Skeletal muscle satellite cell (primary cell): ENCODE measurements at regions not wholly inside any gene's neighbourhood (a gene's known extent, or its start where the extent isn't known, plus 50 kb on each side); places are given as distances from the start of the nearest gene placed in this dataset.

ENCODE experiments used
- H3K27me3 ChIP-seq: 2 replicates; pipeline ENCODE4 v1.7.0; 2013; ENCODE audit warnings: low read length; ENCODE audit not compliant: control insufficient read depth, insufficient read depth
- H3K36me3 ChIP-seq: 2 replicates; pipeline ENCODE4 v1.7.0; 2013; ENCODE audit warnings: mild to moderate bottlenecking, control low read depth, low read length; ENCODE audit not compliant: insufficient read depth
- H3K4me1 ChIP-seq: 2 replicates; pipeline ENCODE4 v1.7.0; 2013; ENCODE audit warnings: low read length; ENCODE audit not compliant: control insufficient read depth, insufficient read depth
- H3K4me2 ChIP-seq: 2 replicates; pipeline ENCODE4 v1.7.0; 2013; ENCODE audit warnings: mild to moderate bottlenecking, low read length
- H3K4me3 ChIP-seq: 2 replicates; pipeline ENCODE4 v1.7.0; 2013; ENCODE audit warnings: low read length
- H3K9ac ChIP-seq: 2 replicates; pipeline ENCODE4 v1.7.0; 2013; ENCODE audit warnings: mild to moderate bottlenecking, low read depth, low read length, moderate library complexity
- H3K9me3 ChIP-seq: replicated peaks from 2 replicates; pipeline ENCODE4 v1.7.0; 2013; ENCODE audit warnings: mild to moderate bottlenecking, control low read depth, low read length

GRCh38 chr4:3865986-3866812 lies 100.0 kb downstream of the ADRA2C start:
- peaks cover 27% of the 10 kb centered on the region for H3K27me3 ChIP-seq
- H3K4me2 ChIP-seq: no peak overlapping the region
- peaks cover 8% of the 10 kb centered on the region for H3K4me1 ChIP-seq
- H3K36me3 ChIP-seq: no peaks in the 10 kb centered on the region
- no peaks in the 10 kb centered on the region for H3K9me3 ChIP-seq
- no peak overlapping the region for H3K4me3 ChIP-seq
- no peak overlapping the region for H3K9ac ChIP-seq

GRCh38 chr4:3866813-3867129 lies 100.6 kb downstream of the ADRA2C start:
- Histone ChIP-seq H3K36me3 (no peaks in the 10 kb centered on the region), H3K4me1 (peaks cover 10% of the 10 kb centered on the region), H3K9me3 (no peaks in the 10 kb centered on the region), H3K9ac (no peak overlapping the region), H3K4me3 (no peak overlapping the region), H3K4me2 (no peak overlapping the region), H3K27me3 (peaks cover 26% of the 10 kb centered on the region)

GRCh38 chr4:3867403-3868100 lies 101.4 kb downstream of the ADRA2C start:
- H3K4me2 ChIP-seq: no peak overlapping the region
- H3K36me3 ChIP-seq: no peaks in the 10 kb centered on the region
- H3K9me3 ChIP-seq: no peaks in the 10 kb centered on the region
- H3K9ac ChIP-seq: no peak overlapping the region
- H3K27me3 ChIP-seq: peaks cover 26% of the 10 kb centered on the region
- no peak overlapping the region for H3K4me3 ChIP-seq
- H3K4me1 ChIP-seq: peaks cover 10% of the 10 kb centered on the region

DNA sequence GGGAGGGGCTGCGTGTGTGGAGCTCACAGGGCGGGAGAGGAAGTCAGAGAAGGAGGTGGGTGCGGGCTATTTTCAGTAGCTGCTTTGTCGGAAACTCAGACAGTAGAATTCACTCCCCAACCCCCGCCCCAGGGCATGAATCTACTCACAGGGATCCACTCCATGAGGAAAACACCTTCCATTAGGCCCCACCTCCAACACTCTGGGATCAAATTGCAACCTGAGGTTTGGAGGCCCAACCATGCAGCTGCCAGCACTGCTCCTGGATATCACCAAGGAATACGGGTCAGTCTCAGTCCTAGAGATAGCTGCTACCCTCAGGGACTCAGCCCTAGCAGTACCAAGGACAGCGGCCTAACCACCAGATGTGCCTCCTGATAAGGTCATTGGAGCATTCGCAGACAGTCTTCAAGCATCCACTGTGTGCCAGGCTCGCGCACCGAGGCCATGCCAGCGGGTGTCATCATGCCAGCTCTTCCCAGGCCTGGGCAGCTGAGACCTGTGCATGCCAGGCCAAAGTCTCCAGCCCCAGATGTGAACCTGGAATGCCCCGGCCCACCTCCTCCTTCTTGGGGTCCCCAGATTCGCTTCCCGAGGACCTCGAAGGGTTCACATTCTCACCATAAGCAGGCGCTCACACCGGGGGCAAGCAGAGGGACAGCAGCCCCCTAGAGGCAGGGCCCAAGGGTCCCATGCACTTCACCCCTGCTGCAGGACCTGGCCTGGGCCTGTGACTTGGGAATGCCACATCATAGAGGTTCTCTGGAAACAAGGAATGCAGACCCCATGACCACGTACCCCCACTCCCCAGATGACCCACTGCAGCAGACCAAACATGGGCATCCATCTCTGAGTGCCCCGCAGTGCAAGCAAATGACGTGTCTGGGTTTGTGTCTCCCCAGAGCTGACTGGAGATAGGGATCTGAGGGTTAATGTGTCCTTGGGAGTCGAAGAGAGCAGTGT lies 102.3 kb downstream of the ADRA2C start:
- Histone ChIP-seq H3K4me2 (no peak overlapping the region), H3K4me1 (peaks cover 10% of the 10 kb centered on the region), H3K9me3 (no peaks in the 10 kb centered on the region), H3K27me3 (peaks cover 29% of the 10 kb centered on the region), H3K4me3 (no peak overlapping the region), H3K9ac (no peak overlapping the region), H3K36me3 (no peaks in the 10 kb centered on the region)

GRCh38 chr4:3869174-3869572 lies 103.0 kb downstream of the ADRA2C start:
- Histone ChIP-seq H3K9ac (no peak overlapping the region), H3K27me3 (peaks cover 34% of the 10 kb centered on the region), H3K4me2 (no peak overlapping the region), H3K4me3 (no peak overlapping the region), H3K9me3 (no peaks in the 10 kb centered on the region), H3K4me1 (peaks cover 10% of the 10 kb centered on the region), H3K36me3 (no peaks in the 10 kb centered on the region)

- no peak overlapping the region for H3K4me3 ChIP-seq
- no peak overlapping the region for H3K4me2 ChIP-seq
- H3K9ac ChIP-seq: no peak overlapping the region
- peaks cover 40% of the 10 kb centered on the region for H3K27me3 ChIP-seq
- H3K4me1 ChIP-seq: peaks cover 10% of the 10 kb centered on the region
- no peaks in the 10 kb centered on the region for H3K9me3 ChIP-seq
- H3K36me3 ChIP-seq: no peaks in the 10 kb centered on the region
These were observed 103.7 kb downstream of the ADRA2C start for GRCh38 chr4:3869661-3870566.

GRCh38 chr4:3870567-3870962 lies 104.4 kb downstream of the ADRA2C start:
- Histone ChIP-seq H3K4me1 (peaks cover 10% of the 10 kb centered on the region), H3K27me3 (peaks cover 43% of the 10 kb centered on the region), H3K4me2 (no peak overlapping the region), H3K36me3 (no peaks in the 10 kb centered on the region), H3K9me3 (no peaks in the 10 kb centered on the region), H3K9ac (no peak overlapping the region), H3K4me3 (no peak overlapping the region)

- no peak overlapping the region for H3K9ac ChIP-seq
- H3K4me1 ChIP-seq: peaks cover 10% of the 10 kb centered on the region
- H3K4me2 ChIP-seq: peak overlapping the region; percentile 41
- no peak overlapping the region for H3K4me3 ChIP-seq
- no peaks in the 10 kb centered on the region for H3K36me3 ChIP-seq
- H3K9me3 ChIP-seq: no peaks in the 10 kb centered on the region
- H3K27me3 ChIP-seq: peaks cover 44% of the 10 kb centered on the region
These were observed 105.1 kb downstream of the ADRA2C start for GRCh38 chr4:3871181-3871852.

DNA sequence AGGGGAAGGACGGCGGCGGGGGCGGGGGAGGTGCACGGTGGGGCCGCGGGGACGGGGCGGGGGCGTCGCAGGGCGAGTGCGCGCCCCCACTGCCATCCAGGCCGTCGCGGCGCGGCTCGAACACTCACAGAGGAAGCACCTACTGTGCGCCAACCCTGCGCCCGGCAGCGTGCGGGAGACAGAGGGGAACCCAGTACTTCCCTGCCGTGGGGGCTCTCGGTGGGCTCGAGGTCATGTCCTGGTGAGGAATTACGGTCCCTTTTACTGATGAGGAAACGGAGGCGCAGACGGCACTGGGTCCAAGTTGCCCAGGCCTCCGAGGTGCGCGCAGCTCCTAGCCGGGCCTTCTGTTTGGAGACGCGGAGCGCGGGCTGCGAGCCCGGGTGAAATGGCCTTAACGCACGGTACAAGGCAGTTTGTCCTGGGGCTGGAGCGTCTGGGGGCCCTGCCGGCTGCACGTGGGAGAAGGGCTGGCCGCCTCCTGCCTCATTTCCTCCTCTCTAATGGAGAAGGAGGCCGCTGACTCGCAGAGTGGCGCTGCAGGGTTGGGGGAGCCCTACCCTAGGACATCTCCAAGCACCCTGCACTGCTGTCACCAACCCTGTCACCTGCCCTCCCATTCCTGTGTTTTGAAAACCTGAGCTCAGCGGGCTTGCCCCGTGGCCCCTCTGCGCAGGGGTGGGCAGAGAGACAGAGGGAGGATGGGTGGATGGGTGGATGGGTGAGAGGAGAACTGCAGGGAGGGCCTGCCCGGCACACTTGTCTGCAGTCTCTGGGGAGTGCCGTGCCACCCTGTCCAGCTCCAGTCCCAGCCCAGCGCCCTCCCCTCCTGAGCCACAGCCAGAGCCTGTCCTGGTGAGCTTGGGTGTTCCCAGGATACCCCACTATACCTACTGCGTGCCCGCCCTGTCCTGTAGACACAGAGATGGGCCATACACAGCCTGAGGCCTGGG lies 106.0 kb downstream of the ADRA2C start:
- Histone ChIP-seq H3K9me3 (no peaks in the 10 kb centered on the region), H3K4me2 (no peak overlapping the region), H3K9ac (no peak overlapping the region), H3K36me3 (no peaks in the 10 kb centered on the region), H3K27me3 (peaks cover 44% of the 10 kb centered on the region), H3K4me3 (no peak overlapping the region), H3K4me1 (peaks cover 10% of the 10 kb centered on the region)
